ENCODE measurements at regions not wholly inside any gene's neighbourhood (a gene's known extent, or its start where the extent isn't known, plus 50 kb on each side); places are given as distances from the start of the nearest gene placed in this dataset. TPM values are rescaled to one million over a fixed set of nuclear protein-coding genes. Genes with fewer than 3 reads are reported as not detected.
A peak's percentile ranks its signal among the peaks of the same experiment; 100 is the strongest.

GRCh38 chr5:149429839-149430721 is 51.0 kb upstream of the IL17B start (continued):
- TF ChIP-seq POLR2A (IDR thresholded peaks at IDR 0.05; ENCODE audit: borderline replicate concordance, extremely low read depth, insufficient read depth, insufficient read length) (peak; percentile 74), TCF7L2 (IDR thresholded peaks at IDR 0.05; ENCODE audit: borderline replicate concordance, extremely low read depth, insufficient read depth, insufficient read length) (peak; percentile 62), CTCF (IDR thresholded peaks at IDR 0.05 in 2 of 3, conservative IDR thresholded peaks at IDR 0.05 in 1 of 3; ENCODE audit: borderline replicate concordance in 1 of 3, insufficient read depth in 1 of 3, low read depth in 2 of 3, low read length in 2 of 3) (peak in 2 of 3 experiments; percentile 53 to 56; a peak in 4 of 6 replicates)

MicroRNAs encoded in the stretch of these regions (microRNA counts, 767-probe panel; counts per million panel counts)
- not detected for microRNA hsa-miR-145-5p

Small RNA genes in the stretch of these regions (microRNA-seq; reads per million reads assigned to microRNA genes)
- 130 reads per million, percentile 65 among the genes with 10 or more reads in this experiment for gene MIR145 (ENCODE audit: borderline number of aligned reads)

All from HCT116 (cell line).